ENCODE measurements at regions not wholly inside any gene's neighbourhood (a gene's known extent, or its start where the extent isn't known, plus 50 kb on each side); places are given as distances from the start of the nearest gene placed in this dataset.

DNA sequence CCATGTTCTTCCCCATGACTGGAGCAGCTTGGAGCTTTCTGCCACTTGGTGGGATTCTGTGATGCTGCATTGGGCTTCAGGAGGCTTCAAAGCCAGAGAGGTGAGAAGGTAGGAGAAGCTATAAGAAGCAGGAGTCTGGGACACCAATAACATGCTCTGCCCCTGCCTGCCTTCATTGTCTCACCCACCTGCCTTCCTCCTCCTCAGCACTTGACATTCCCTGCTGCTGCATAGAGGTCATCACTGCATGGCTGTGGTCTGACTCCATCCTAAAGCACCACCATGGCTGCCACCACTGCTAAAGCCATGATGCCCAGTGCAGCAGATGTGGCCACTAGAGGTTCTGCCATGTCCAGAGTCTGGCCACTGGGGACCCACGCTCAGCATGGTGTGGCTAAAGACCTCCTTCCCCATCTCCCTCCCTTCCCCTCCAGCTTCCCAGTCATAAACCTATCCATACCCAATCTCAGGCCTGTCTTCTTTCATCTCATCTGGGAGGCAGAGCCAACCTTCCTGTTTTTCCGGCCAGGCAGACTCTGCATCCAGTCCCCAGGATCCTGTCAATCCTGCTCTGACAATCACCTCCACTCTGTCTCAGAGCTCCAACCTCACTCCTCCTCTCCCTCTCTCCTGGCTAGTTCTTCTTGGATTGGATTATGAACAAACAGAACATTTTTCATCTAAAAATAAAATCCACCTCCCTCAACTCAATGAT lies 285.1 kb upstream of the POU3F1 start:
- no peak for TF ChIP-seq CTCF (conservative IDR thresholded peaks at IDR 0.05; ENCODE audit: low read length)
- no peak for TF ChIP-seq EZH2phosphoT487 (IDR thresholded peaks at IDR 0.05; ENCODE audit: borderline replicate concordance, low read depth, low read length)
